Right atrium auricular region (tissue), 2 donors: ENCODE measurements at regions not wholly inside any gene's neighbourhood (a gene's known extent, or its start where the extent isn't known, plus 50 kb on each side); places are given as distances from the start of the nearest gene placed in this dataset.

Source experiments
- DNase-seq: peaks from one replicate; pipeline ENCODE4 v3.0.0-alpha.2; 2019; ENCODE audit warnings: low spot score
- H3K27ac ChIP-seq, 2 donors: fragments of 200-600 bp; sonication (generic); 1 replicate in 1 of 2; 2 replicates in 1 of 2; pipeline ENCODE4 v1.5.1; 2016 to 2019
- H3K27me3 ChIP-seq, 2 donors: fragments of 200-600 bp; sonication (generic); one replicate each; pipeline versions ENCODE4 v1.5.1 to v1.6.0; 2017 to 2019
- H3K36me3 ChIP-seq: fragments of 200-600 bp; sonication (generic); one replicate; pipeline ENCODE4 v1.5.1; 2016
- H3K4me1 ChIP-seq, 2 donors: fragments of 200-600 bp; sonication (generic); one replicate each; pipeline versions ENCODE4 v1.5.1 to v1.6.0; 2017 to 2019
- H3K4me3 ChIP-seq, 2 donors: fragments of 200-600 bp; sonication (generic); 1 replicate in 1 of 2; 2 replicates in 1 of 2; pipeline ENCODE4 v1.5.1; 2017 to 2019; ENCODE audit warnings: mild to moderate bottlenecking in 1 of 2, moderate library complexity in 1 of 2
- H3K9me3 ChIP-seq, 2 donors: fragments of 200-600 bp; sonication (generic); one replicate each; pipeline ENCODE4 v1.5.1; 2019
- CTCF ChIP-seq, 2 donors: fragments of 200-600 bp; sonication (generic); IDR thresholded peaks; one replicate each; pipeline ENCODE4 v1.5.1; 2019; ENCODE audit warnings: antibody characterized with exemption in 2 of 2

GRCh38 chr1:116306102-116306501 is 66.9 kb upstream of the ATP1A1 start:
- no peaks in the 10 kb centered on the region for H3K4me1 ChIP-seq
- H3K4me3 ChIP-seq, result no peak overlapping the region
- no peaks in the 10 kb centered on the region for H3K36me3 ChIP-seq
- H3K27me3 ChIP-seq, result no peaks in the 10 kb centered on the region
- no peaks in the 10 kb centered on the region for H3K9me3 ChIP-seq
- H3K27ac ChIP-seq, result no peak overlapping the region
- no peak for TF ChIP-seq CTCF (IDR thresholded peaks at IDR 0.05)
- no peak for DNase-seq

- no peak overlapping the region for H3K4me3 ChIP-seq
- H3K9me3 ChIP-seq, result no peaks in the 10 kb centered on the region
- H3K27ac ChIP-seq, result no peak overlapping the region
- no peaks in the 10 kb centered on the region for H3K36me3 ChIP-seq
- no peaks in the 10 kb centered on the region for H3K4me1 ChIP-seq
- no peak for TF ChIP-seq CTCF (IDR thresholded peaks at IDR 0.05)
- no peaks in the 10 kb centered on the region for H3K27me3 ChIP-seq
- no peak for DNase-seq
Measured at GRCh38 chr1:116306840-116307442, 66.1 kb upstream of the ATP1A1 start.

GRCh38 chr1:116308276-116308675 is 64.8 kb upstream of the ATP1A1 start:
- Histone ChIP-seq H3K4me3 (no peak overlapping the region), H3K36me3 (no peaks in the 10 kb centered on the region), H3K9me3 (no peaks in the 10 kb centered on the region), H3K4me1 (no peaks in the 10 kb centered on the region), H3K27ac (no peak overlapping the region), H3K27me3 (no peaks in the 10 kb centered on the region)
- TF ChIP-seq CTCF (IDR thresholded peaks at IDR 0.05), result no peak
- no peak for DNase-seq

GRCh38 chr1:116309090-116309870 is 63.8 kb upstream of the ATP1A1 start:
- no peak for DNase-seq
- Histone ChIP-seq H3K36me3 (no peaks in the 10 kb centered on the region), H3K4me1 (no peaks in the 10 kb centered on the region), H3K27me3 (no peaks in the 10 kb centered on the region), H3K4me3 (no peak overlapping the region), H3K27ac (no peak overlapping the region), H3K9me3 (no peaks in the 10 kb centered on the region)
- TF ChIP-seq CTCF (IDR thresholded peaks at IDR 0.05), result no peak

- no peak overlapping the region for H3K4me3 ChIP-seq
- no peaks in the 10 kb centered on the region for H3K27me3 ChIP-seq
- H3K27ac ChIP-seq, result no peak overlapping the region
- TF ChIP-seq CTCF (IDR thresholded peaks at IDR 0.05), result no peak
- no peaks in the 10 kb centered on the region for H3K9me3 ChIP-seq
- no peaks in the 10 kb centered on the region for H3K36me3 ChIP-seq
- no peak for DNase-seq
- no peaks in the 10 kb centered on the region for H3K4me1 ChIP-seq
Measured at GRCh38 chr1:116310180-116310579, 62.9 kb upstream of the ATP1A1 start.
